Astrocyte of the spinal cord (primary cell): ENCODE measurements at regions not wholly inside any gene's neighbourhood (a gene's known extent, or its start where the extent isn't known, plus 50 kb on each side); places are given as distances from the start of the nearest gene placed in this dataset.

Experiments
- DNase-seq: peaks from one replicate; pipeline ENCODE4 v3.0.0; 2011; ENCODE audit warnings: low read depth, low spot score
- H3K4me3 ChIP-seq: 2 replicates; pipeline ENCODE4 v1.5.1; 2011; ENCODE audit warnings: low read depth, mild to moderate bottlenecking, low read length, moderate library complexity
- in situ Hi-C: cut with HindIII; loops from 2 replicates; pipeline ENCODE4 v1.10.0; 2017; ENCODE audit warnings: low sequenced_read_pairs
- TF ChIP-seq, protein P1 (sequence below): IDR thresholded peaks from 2 replicates; pipeline ENCODE4 v1.5.1; 2012; ENCODE audit warnings: low read depth, mild to moderate bottlenecking, low read length, inconsistent platforms

- TF ChIP-seq, protein P1, sequence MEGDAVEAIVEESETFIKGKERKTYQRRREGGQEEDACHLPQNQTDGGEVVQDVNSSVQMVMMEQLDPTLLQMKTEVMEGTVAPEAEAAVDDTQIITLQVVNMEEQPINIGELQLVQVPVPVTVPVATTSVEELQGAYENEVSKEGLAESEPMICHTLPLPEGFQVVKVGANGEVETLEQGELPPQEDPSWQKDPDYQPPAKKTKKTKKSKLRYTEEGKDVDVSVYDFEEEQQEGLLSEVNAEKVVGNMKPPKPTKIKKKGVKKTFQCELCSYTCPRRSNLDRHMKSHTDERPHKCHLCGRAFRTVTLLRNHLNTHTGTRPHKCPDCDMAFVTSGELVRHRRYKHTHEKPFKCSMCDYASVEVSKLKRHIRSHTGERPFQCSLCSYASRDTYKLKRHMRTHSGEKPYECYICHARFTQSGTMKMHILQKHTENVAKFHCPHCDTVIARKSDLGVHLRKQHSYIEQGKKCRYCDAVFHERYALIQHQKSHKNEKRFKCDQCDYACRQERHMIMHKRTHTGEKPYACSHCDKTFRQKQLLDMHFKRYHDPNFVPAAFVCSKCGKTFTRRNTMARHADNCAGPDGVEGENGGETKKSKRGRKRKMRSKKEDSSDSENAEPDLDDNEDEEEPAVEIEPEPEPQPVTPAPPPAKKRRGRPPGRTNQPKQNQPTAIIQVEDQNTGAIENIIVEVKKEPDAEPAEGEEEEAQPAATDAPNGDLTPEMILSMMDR: no peak
- in situ Hi-C loops: no loop called here
- no peak overlapping the region for H3K4me3 ChIP-seq
- DNase-seq: peak; percentile 47
Observed at GRCh38 chr5:56763711-56764466, 51.5 kb upstream of the MAP3K1 start.

- TF ChIP-seq, protein P1: no peak
- H3K4me3 ChIP-seq: no peak overlapping the region
- DNase-seq: no peak
- in situ Hi-C loops: no loop called here
Observed at GRCh38 chr5:56763182-56763581, 52.2 kb upstream of the MAP3K1 start.

- DNase-seq: no peak
- TF ChIP-seq, protein P1: no peak
- in situ Hi-C loops: no loop called here
- no peak overlapping the region for H3K4me3 ChIP-seq
Observed at GRCh38 chr5:56761151-56761885, 54.0 kb upstream of the MAP3K1 start.

GRCh38 chr5:56760723-56761122, 54.6 kb upstream of the MAP3K1 start:
- H3K4me3 ChIP-seq: no peak overlapping the region
- in situ Hi-C loops: no loop called here
- TF ChIP-seq, protein P1: no peak
- no peak for DNase-seq

GRCh38 chr5:56759521-56760216, 55.7 kb upstream of the MAP3K1 start:
- in situ Hi-C loops: no loop called here
- H3K4me3 ChIP-seq: no peak overlapping the region
- TF ChIP-seq, protein P1: no peak
- DNase-seq: no peak

DNA sequence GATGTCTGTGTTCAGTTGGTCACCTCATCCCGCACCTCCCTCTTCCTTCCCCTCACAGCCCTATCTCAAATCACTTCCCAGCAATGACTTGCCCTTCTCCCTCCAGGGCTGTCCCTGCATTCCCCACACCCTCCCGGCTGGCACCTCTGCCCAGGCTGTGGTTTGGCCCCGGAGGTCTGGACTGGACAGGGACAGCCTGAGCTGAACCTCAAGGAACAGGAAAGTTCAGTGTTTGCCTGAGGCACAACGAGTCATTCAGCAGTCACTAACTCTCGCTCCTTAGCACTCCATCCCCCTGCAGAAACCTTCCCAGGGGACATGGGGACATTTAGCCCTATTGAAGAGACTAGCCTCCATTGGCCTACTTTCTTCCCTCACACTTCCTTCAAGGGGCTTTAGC, 58.3 kb upstream of the MAP3K1 start:
- in situ Hi-C loops: no loop called here
- no peak overlapping the region for H3K4me3 ChIP-seq
- TF ChIP-seq, protein P1: no peak
- DNase-seq: no peak
